GM12878 (cell line): ENCODE measurements at regions not wholly inside any gene's neighbourhood (a gene's known extent, or its start where the extent isn't known, plus 50 kb on each side); places are given as distances from the start of the nearest gene placed in this dataset.

Experiments
- ATAC-seq: fragments of 200-7000 bp; cut with Tn5 transposase; 3 replicates; pipeline ENCODE4 v1.9.1; 2020; ENCODE audit warnings: mild to moderate bottlenecking, moderate library complexity
- BruUV-seq: library from RNA; stranded (reverse); fragments of 400-500 nt; replicated peaks from 2 replicates; lab custom pipeline; 2021; lab: Mats Ljungman, UMichigan
- CTCF ChIA-PET: fragments of 300-600 bp; sonication (Branson Sonifier 250); formaldehyde crosslinking; extraction: SDS; loops from one replicate; lab custom pipeline; 2021; ENCODE audit warnings: inconsistent platforms; lab: Yijun Ruan, JAX
- POLR2A ChIA-PET: fragments of 350-600 bp; formaldehyde crosslinking; extraction: SDS; loops from one replicate; lab custom pipeline; 2021; ENCODE audit warnings: inconsistent platforms; lab: Charles Lee
- RAD21 ChIA-PET: fragments of 300-600 bp; sonication (Branson Sonifier 250); formaldehyde crosslinking; loops from one replicate; lab custom pipeline; 2023; ENCODE audit warnings: antibody characterized with exemption; ENCODE audit not compliant: unreplicated experiment; lab: Charles Lee
- SMC1A ChIA-PET: fragments of 300-600 bp; sonication (Branson Sonifier 250); formaldehyde crosslinking; loops from one replicate; lab custom pipeline; 2023; ENCODE audit not compliant: unreplicated experiment, uncharacterized antibody; lab: Charles Lee
- DNase-seq: peaks from one replicate; pipeline ENCODE4 v3.0.0-alpha.2; 2011; ENCODE audit warnings: low read depth, low spot score
- FAIRE-seq: peaks from 3 replicates; lab custom pipeline; 2011; peaks lifted over from hg19 to GRCh38; lab: Jason Lieb, UNC
- H2AFZ ChIP-seq: 2 replicates; pipeline ENCODE4 v1.6.0; 2011; ENCODE audit warnings: low read depth, low read length, control low read depth; ENCODE audit not compliant: control insufficient read depth
- H3K27ac ChIP-seq: 2 replicates; pipeline ENCODE4 v1.5.1; 2011; ENCODE audit warnings: control low read depth; ENCODE audit not compliant: control insufficient read depth, insufficient read depth
- H3K27me3 ChIP-seq, 2 experiments: replicated peaks in 1 of 2; 2 replicates each; pipeline versions ENCODE4 v1.6.0 to v1.6.1; 2011; ENCODE audit warnings: low read length in 1 of 2; ENCODE audit not compliant: control insufficient read depth in 2 of 2, insufficient read depth in 2 of 2
- H3K36me3 ChIP-seq, 2 experiments: 2 replicates each; pipeline ENCODE4 v1.5.1; 2011; ENCODE audit warnings: low read length in 1 of 2; ENCODE audit not compliant: control insufficient read depth in 2 of 2, insufficient read depth in 2 of 2
- H3K4me1 ChIP-seq: 2 replicates; pipeline ENCODE4 v1.6.1; 2011; ENCODE audit warnings: mild to moderate bottlenecking, low read length, moderate library complexity, mixed read lengths; ENCODE audit not compliant: control insufficient read depth, insufficient read depth
- H3K4me2 ChIP-seq: 2 replicates; pipeline ENCODE4 v1.6.0; 2011; ENCODE audit warnings: control low read depth; ENCODE audit not compliant: control insufficient read depth, insufficient read depth
- H3K4me3 ChIP-seq: fragments of 200-600 bp; sonication (generic); 2 replicates; pipeline ENCODE4 v1.5.1; 2016
- H3K79me2 ChIP-seq: 2 replicates; pipeline ENCODE4 v1.6.0; 2011; ENCODE audit warnings: low read length; ENCODE audit not compliant: control insufficient read depth, insufficient read depth
- H3K9ac ChIP-seq: 2 replicates; pipeline ENCODE4 v1.8.0; 2011; ENCODE audit warnings: low read length, control low read depth, mixed read lengths; ENCODE audit not compliant: control insufficient read depth, insufficient read depth
- H3K9me3 ChIP-seq: replicated peaks from 3 replicates; pipeline ENCODE4 v1.5.1; 2011; ENCODE audit warnings: mild to moderate bottlenecking, low read length; ENCODE audit not compliant: control insufficient read depth, insufficient read depth
- H4K20me1 ChIP-seq: 2 replicates; pipeline ENCODE4 v1.6.0; 2011; ENCODE audit not compliant: control insufficient read depth, insufficient read depth
- BHLHE40 ChIP-seq, 2 experiments: fragments of 450-650 bp in 1 of 2; IDR thresholded peaks; 2 replicates each; pipeline ENCODE4 v1.6.1; 2011 to 2017; ENCODE audit warnings: low read depth in 2 of 2, borderline replicate concordance in 1 of 2, improper control_type of control experiment in 1 of 2, low read length in 1 of 2, mild to moderate bottlenecking in 1 of 2
- EZH2 ChIP-seq: IDR thresholded peaks from 2 replicates; pipeline ENCODE4 v1.6.1; 2012; ENCODE audit warnings: low read depth, mild to moderate bottlenecking, control low read depth, inconsistent platforms, low read length, borderline replicate concordance; ENCODE audit not compliant: control insufficient read depth
- IRF4 ChIP-seq: IDR thresholded peaks from 2 replicates; pipeline ENCODE4 v1.6.1; 2011; ENCODE audit warnings: low read depth, low read length
- PML ChIP-seq: IDR thresholded peaks from 2 replicates; pipeline ENCODE4 v1.6.1; 2012; ENCODE audit warnings: low read length, inconsistent platforms
- POLR2AphosphoS5 ChIP-seq: IDR thresholded peaks from 2 replicates; pipeline ENCODE4 v1.6.1; 2011; ENCODE audit warnings: mild to moderate bottlenecking, low read length, inconsistent platforms
- SRF ChIP-seq, 2 experiments: IDR thresholded peaks; 2 replicates each; pipeline ENCODE4 v1.6.1; 2011; ENCODE audit warnings: low read depth in 2 of 2, low read length in 2 of 2, mild to moderate bottlenecking in 1 of 2, moderate library complexity in 1 of 2
- TARDBP ChIP-seq: IDR thresholded peaks from 2 replicates; pipeline ENCODE4 v1.6.1; 2016; ENCODE audit warnings: borderline replicate concordance
- ZBTB40 ChIP-seq: fragments of 450-650 bp; IDR thresholded peaks from 2 replicates; pipeline ENCODE4 v1.6.1; 2016; ENCODE audit warnings: mild to moderate bottlenecking, moderate library complexity, borderline replicate concordance
- ZNF622 ChIP-seq: fragments of 450-650 bp; IDR thresholded peaks from 2 replicates; pipeline ENCODE4 v1.6.1; 2017; ENCODE audit warnings: mild to moderate bottlenecking, inconsistent platforms
- WGBS: methylation state at CpG from one replicate; pipeline ENCODE4 v1.1.6; 2016; ENCODE audit warnings: low lambda C conversion rate; ENCODE audit not compliant: insufficient replicate concordance, insufficient coverage; ENCODE audit errors: missing lambda C conversion rate; 5-methylcytosine and 5-hydroxymethylcytosine counted together
- in situ Hi-C: fragments of 300-500 bp; cut with MboI; formaldehyde crosslinking; loops from 9 replicates; pipeline ENCODE4 v1.14.3; 2018; ENCODE audit warnings: mixed read lengths
- intact Hi-C: fragments of 100-400 bp; cut with micrococcal nuclease; formaldehyde crosslinking; loops from one replicate; pipeline ENCODE4 v1.14.2; 2022; ENCODE audit not compliant: unreplicated experiment
- TF ChIP-seq, protein P1 (sequence below): IDR thresholded peaks from 2 replicates; pipeline ENCODE4 v1.6.1; 2012; ENCODE audit warnings: low read length, inconsistent platforms

- Histone ChIP-seq H3K4me2 (no peak overlapping the region), H2AFZ (no peak overlapping the region), H3K9ac (no peak overlapping the region), H3K36me3 (no peaks in the 10 kb centered on the region), H3K27me3 (no peaks in the 10 kb centered on the region), H3K27ac (no peak overlapping the region), H3K9me3 (no peaks in the 10 kb centered on the region; the same call in 2 of the 3 replicates), H3K4me1 (no peaks in the 10 kb centered on the region), H3K4me3 (no peak overlapping the region), H3K79me2 (no peaks in the 10 kb centered on the region), H4K20me1 (no peaks in the 10 kb centered on the region)
- 47% methylated on average over 3 of the region's 3 CpGs for WGBS
- SMC1A ChIA-PET, result no interaction called here
- FAIRE-seq (no peak), ATAC-seq (no peak), DNase-seq (no peak)
- CTCF ChIA-PET, result interaction anchor here (0.7 kb wide), 1 partner anchor 19 kb away, joined by 3 read pairs; no protein-coding TSS in a partner anchor
- in situ Hi-C loops (no loop called here), intact Hi-C loops (no loop called here)
- POLR2A ChIA-PET, result no interaction called here
- no peak for TF ChIP-seq ZNF622
- TF ChIP-seq BHLHE40 (IDR thresholded peaks at IDR 0.05; ENCODE audit: borderline replicate concordance in 1 of 2, low read depth in 2 of 2, low read length in 1 of 2), result no peak
- TF ChIP-seq POLR2AphosphoS5, result no peak
- TF ChIP-seq, protein P1, sequence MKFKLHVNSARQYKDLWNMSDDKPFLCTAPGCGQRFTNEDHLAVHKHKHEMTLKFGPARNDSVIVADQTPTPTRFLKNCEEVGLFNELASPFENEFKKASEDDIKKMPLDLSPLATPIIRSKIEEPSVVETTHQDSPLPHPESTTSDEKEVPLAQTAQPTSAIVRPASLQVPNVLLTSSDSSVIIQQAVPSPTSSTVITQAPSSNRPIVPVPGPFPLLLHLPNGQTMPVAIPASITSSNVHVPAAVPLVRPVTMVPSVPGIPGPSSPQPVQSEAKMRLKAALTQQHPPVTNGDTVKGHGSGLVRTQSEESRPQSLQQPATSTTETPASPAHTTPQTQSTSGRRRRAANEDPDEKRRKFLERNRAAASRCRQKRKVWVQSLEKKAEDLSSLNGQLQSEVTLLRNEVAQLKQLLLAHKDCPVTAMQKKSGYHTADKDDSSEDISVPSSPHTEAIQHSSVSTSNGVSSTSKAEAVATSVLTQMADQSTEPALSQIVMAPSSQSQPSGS, result no peak
- no peak for TF ChIP-seq IRF4
- TF ChIP-seq SRF (IDR thresholded peaks at IDR 0.05; ENCODE audit: low read depth in 2 of 2, low read length in 2 of 2), result no peak
- no peak for TF ChIP-seq EZH2
- TF ChIP-seq ZBTB40, result no peak
- no peak for TF ChIP-seq TARDBP
- TF ChIP-seq PML, result no peak
- RAD21 ChIA-PET, result no interaction called here
- no TSS peak for BruUV-seq
Measured at GRCh38 chr17:71902894-71903506, 217.8 kb upstream of the SOX9 start.
